ENCODE measurements at regions not wholly inside any gene's neighbourhood (a gene's known extent, or its start where the extent isn't known, plus 50 kb on each side); places are given as distances from the start of the nearest gene placed in this dataset.

DNA sequence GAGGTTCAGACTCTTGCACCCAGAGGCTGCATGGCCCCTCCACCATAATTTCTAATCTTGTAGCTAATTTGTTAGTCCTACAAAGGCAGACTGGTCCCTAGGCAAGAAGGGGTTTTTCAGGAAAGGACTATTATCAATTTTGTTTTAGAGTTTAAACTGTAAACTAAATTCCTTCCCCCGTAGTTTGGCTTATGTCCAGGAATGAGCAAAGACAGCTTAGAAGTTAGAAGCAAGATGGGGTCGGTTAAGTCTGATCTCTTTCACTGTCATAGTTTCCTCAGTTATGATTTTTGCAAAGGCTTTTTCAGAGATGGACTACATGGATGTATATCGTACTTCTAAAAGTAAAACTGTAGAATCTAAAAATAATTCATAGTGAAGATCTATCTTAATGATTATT is 258.1 kb upstream of the IL1RAPL1 start:
- POLR2A ChIA-PET: no interaction called here
- Mint-ChIP-seq H3K4me1 (peaks cover 43% of the 10 kb centered on the region), H3K4me3 (no peak overlapping the region), H3K27me3 (ENCODE audit: low read depth) (peaks cover 31% of the 10 kb centered on the region), H3K27ac (no peak overlapping the region), H3K9me3 (no peaks in the 10 kb centered on the region), H3K36me3 (no peaks in the 10 kb centered on the region)
- CTCF ChIA-PET: no interaction called here
- TF ChIP-seq, protein P1, sequence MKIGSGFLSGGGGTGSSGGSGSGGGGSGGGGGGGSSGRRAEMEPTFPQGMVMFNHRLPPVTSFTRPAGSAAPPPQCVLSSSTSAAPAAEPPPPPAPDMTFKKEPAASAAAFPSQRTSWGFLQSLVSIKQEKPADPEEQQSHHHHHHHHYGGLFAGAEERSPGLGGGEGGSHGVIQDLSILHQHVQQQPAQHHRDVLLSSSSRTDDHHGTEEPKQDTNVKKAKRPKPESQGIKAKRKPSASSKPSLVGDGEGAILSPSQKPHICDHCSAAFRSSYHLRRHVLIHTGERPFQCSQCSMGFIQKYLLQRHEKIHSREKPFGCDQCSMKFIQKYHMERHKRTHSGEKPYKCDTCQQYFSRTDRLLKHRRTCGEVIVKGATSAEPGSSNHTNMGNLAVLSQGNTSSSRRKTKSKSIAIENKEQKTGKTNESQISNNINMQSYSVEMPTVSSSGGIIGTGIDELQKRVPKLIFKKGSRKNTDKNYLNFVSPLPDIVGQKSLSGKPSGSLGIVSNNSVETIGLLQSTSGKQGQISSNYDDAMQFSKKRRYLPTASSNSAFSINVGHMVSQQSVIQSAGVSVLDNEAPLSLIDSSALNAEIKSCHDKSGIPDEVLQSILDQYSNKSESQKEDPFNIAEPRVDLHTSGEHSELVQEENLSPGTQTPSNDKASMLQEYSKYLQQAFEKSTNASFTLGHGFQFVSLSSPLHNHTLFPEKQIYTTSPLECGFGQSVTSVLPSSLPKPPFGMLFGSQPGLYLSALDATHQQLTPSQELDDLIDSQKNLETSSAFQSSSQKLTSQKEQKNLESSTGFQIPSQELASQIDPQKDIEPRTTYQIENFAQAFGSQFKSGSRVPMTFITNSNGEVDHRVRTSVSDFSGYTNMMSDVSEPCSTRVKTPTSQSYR (CRISPR knock-in tag; IDR thresholded peaks at IDR 0.05): no peak
- TF ChIP-seq JUN (CRISPR knock-in tag; IDR thresholded peaks at IDR 0.05) (no peak), ZNF121 (CRISPR knock-in tag; IDR thresholded peaks at IDR 0.05) (no peak), ETV6 (CRISPR knock-in tag; IDR thresholded peaks at IDR 0.05) (no peak), JAZF1 (CRISPR knock-in tag; IDR thresholded peaks at IDR 0.05) (no peak), EMX1 (CRISPR knock-in tag; IDR thresholded peaks at IDR 0.05) (no peak), GTF2I (CRISPR knock-in tag; conservative IDR thresholded peaks at IDR 0.05) (no peak), ZNF423 (CRISPR knock-in tag; IDR thresholded peaks at IDR 0.05) (no peak), TP53 (CRISPR knock-in tag; IDR thresholded peaks at IDR 0.05) (no peak), MYBL2 (CRISPR knock-in tag; IDR thresholded peaks at IDR 0.05) (no peak), CBFB (CRISPR knock-in tag; IDR thresholded peaks at IDR 0.05; ENCODE audit: low read depth) (no peak)
- TF ChIP-seq, protein P2, sequence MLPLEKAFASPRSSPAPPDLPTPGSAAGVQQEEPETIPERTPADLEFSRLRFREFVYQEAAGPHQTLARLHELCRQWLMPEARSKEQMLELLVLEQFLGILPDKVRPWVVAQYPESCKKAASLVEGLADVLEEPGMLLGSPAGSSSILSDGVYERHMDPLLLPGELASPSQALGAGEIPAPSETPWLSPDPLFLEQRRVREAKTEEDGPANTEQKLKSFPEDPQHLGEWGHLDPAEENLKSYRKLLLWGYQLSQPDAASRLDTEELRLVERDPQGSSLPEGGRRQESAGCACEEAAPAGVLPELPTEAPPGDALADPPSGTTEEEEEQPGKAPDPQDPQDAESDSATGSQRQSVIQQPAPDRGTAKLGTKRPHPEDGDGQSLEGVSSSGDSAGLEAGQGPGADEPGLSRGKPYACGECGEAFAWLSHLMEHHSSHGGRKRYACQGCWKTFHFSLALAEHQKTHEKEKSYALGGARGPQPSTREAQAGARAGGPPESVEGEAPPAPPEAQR (CRISPR knock-in tag; IDR thresholded peaks at IDR 0.05): no peak
- TF ChIP-seq, protein P3, sequence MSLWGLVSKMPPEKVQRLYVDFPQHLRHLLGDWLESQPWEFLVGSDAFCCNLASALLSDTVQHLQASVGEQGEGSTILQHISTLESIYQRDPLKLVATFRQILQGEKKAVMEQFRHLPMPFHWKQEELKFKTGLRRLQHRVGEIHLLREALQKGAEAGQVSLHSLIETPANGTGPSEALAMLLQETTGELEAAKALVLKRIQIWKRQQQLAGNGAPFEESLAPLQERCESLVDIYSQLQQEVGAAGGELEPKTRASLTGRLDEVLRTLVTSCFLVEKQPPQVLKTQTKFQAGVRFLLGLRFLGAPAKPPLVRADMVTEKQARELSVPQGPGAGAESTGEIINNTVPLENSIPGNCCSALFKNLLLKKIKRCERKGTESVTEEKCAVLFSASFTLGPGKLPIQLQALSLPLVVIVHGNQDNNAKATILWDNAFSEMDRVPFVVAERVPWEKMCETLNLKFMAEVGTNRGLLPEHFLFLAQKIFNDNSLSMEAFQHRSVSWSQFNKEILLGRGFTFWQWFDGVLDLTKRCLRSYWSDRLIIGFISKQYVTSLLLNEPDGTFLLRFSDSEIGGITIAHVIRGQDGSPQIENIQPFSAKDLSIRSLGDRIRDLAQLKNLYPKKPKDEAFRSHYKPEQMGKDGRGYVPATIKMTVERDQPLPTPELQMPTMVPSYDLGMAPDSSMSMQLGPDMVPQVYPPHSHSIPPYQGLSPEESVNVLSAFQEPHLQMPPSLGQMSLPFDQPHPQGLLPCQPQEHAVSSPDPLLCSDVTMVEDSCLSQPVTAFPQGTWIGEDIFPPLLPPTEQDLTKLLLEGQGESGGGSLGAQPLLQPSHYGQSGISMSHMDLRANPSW (CRISPR knock-in tag; conservative IDR thresholded peaks at IDR 0.05; ENCODE audit: low read depth): no peak
- TF ChIP-seq, protein P4, sequence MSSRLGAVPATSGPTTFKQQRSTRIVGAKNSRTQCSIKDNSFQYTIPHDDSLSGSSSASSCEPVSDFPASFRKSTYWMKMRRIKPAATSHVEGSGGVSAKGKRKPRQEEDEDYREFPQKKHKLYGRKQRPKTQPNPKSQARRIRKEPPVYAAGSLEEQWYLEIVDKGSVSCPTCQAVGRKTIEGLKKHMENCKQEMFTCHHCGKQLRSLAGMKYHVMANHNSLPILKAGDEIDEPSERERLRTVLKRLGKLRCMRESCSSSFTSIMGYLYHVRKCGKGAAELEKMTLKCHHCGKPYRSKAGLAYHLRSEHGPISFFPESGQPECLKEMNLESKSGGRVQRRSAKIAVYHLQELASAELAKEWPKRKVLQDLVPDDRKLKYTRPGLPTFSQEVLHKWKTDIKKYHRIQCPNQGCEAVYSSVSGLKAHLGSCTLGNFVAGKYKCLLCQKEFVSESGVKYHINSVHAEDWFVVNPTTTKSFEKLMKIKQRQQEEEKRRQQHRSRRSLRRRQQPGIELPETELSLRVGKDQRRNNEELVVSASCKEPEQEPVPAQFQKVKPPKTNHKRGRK (CRISPR knock-in tag; IDR thresholded peaks at IDR 0.05; ENCODE audit: borderline replicate concordance): no peak
- TF ChIP-seq, protein P5, sequence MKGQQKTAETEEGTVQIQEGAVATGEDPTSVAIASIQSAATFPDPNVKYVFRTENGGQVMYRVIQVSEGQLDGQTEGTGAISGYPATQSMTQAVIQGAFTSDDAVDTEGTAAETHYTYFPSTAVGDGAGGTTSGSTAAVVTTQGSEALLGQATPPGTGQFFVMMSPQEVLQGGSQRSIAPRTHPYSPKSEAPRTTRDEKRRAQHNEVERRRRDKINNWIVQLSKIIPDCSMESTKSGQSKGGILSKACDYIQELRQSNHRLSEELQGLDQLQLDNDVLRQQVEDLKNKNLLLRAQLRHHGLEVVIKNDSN (CRISPR knock-in tag; IDR thresholded peaks at IDR 0.05): no peak
- no peak for DNase-seq (ENCODE audit: low spot score)
- no peak for ATAC-seq

DNA sequence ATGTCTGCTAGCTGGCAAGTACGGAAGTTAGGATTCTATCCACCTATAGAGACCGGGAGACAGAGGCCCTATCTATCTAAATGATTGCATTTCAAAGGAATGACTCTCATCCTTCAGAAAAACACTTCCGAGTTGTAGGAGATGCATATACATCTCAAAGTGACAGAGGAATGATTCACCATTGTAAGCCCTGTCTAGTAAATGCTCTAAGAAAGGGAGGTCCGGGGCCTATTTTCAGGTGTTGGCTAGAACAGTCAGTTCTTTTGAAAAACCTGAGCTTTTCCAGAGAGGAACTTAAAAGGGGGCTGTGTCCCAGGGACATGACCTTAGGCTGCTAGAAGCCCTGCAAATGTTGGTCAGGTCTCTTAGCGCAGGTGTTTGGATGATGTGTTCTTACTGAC is 262.9 kb upstream of the IL1RAPL1 start:
- Mint-ChIP-seq H3K9me3 (no peaks in the 10 kb centered on the region), H3K27ac (no peak overlapping the region), H3K4me3 (no peak overlapping the region), H3K36me3 (no peaks in the 10 kb centered on the region), H3K27me3 (ENCODE audit: low read depth) (peaks cover 63% of the 10 kb centered on the region), H3K4me1 (peaks cover 74% of the 10 kb centered on the region)
- ChIA-PET CTCF (no interaction called here), POLR2A (no interaction called here)
- DNase-seq (ENCODE audit: low spot score) (no peak), ATAC-seq (peak; percentile 62)
- no peak for TF ChIP-seq ZNF219 (CRISPR knock-in tag; IDR thresholded peaks at IDR 0.05; ENCODE audit: borderline replicate concordance)
- TF ChIP-seq, protein P6, sequence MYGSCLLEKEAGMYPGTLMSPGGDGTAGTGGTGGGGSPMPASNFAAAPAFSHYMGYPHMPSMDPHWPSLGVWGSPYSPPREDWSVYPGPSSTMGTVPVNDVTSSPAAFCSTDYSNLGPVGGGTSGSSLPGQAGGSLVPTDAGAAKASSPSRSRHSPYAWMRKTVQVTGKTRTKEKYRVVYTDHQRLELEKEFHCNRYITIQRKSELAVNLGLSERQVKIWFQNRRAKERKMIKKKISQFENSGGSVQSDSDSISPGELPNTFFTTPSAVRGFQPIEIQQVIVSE (CRISPR knock-in tag; IDR thresholded peaks at IDR 0.05; ENCODE audit: borderline replicate concordance): no peak
